Activated naive CD8-positive, alpha-beta T cell treated with anti-CD3 and anti-CD28 coated beads, Interleukin-2, amount 50 U/mL, for 24 hours (primary cell): ENCODE measurements at regions not wholly inside any gene's neighbourhood (a gene's known extent, or its start where the extent isn't known, plus 50 kb on each side); places are given as distances from the start of the nearest gene placed in this dataset.

Source experiments
- ATAC-seq: fragments of 150-1000 bp; cut with Tn5 transposase; one replicate; pipeline ENCODE4 v1.10.0; 2021
- DNase-seq: peaks from one replicate; pipeline ENCODE4 v3.0.0; 2021
- H3K27ac Mint-ChIP-seq: one replicate; pipeline ENCODE4 v1.8.0; 2021; ENCODE audit warnings: mild to moderate bottlenecking, mixed read lengths
- H3K27me3 Mint-ChIP-seq: one replicate; pipeline ENCODE4 v1.8.0; 2021; ENCODE audit warnings: mixed read lengths
- H3K36me3 Mint-ChIP-seq: one replicate; pipeline ENCODE4 v1.8.0; 2021; ENCODE audit warnings: low read depth, mixed read lengths
- H3K4me1 Mint-ChIP-seq: one replicate; pipeline ENCODE4 v1.8.0; 2021; ENCODE audit warnings: mixed read lengths
- H3K4me3 Mint-ChIP-seq: one replicate; pipeline ENCODE4 v1.8.0; 2021; ENCODE audit warnings: mild to moderate bottlenecking, moderate library complexity, mixed read lengths
- H3K9me3 Mint-ChIP-seq: one replicate; pipeline ENCODE4 v1.8.0; 2021; ENCODE audit warnings: mixed read lengths

DNA sequence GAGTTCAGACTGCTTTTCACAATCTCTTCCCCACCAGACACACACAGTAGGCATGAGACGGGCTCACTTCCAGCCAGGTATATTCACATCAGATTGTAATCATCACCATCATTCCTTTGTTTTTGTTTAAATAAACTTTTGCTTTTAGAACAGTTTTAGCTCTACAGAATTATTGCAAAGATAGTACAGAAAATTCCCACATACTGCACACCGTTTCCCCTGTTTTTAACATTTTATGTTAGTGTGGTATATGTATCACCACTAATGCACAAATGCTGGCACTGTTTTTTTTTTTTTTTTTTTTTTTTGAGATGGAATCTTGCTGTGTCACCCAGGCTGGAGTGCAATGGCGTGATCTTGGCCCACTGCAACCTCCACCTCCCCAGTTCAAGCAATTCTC lies 83.3 kb upstream of the ANO1 start:
- H3K4me3 Mint-ChIP-seq: no peak overlapping the region
- no peak for DNase-seq
- H3K27me3 Mint-ChIP-seq: peaks cover 8% of the 10 kb centered on the region
- no peaks in the 10 kb centered on the region for H3K4me1 Mint-ChIP-seq
- H3K27ac Mint-ChIP-seq: no peak overlapping the region
- no peak for ATAC-seq
- H3K9me3 Mint-ChIP-seq: peaks cover 4% of the 10 kb centered on the region
- H3K36me3 Mint-ChIP-seq: no peaks in the 10 kb centered on the region

GRCh38 chr11:69995697-69996096 lies 82.4 kb upstream of the ANO1 start:
- H3K36me3 Mint-ChIP-seq: no peaks in the 10 kb centered on the region
- H3K27ac Mint-ChIP-seq: no peak overlapping the region
- H3K27me3 Mint-ChIP-seq: peaks cover 12% of the 10 kb centered on the region
- H3K4me1 Mint-ChIP-seq: peaks cover 2% of the 10 kb centered on the region
- DNase-seq: no peak
- no peak overlapping the region for H3K4me3 Mint-ChIP-seq
- H3K9me3 Mint-ChIP-seq: peaks cover 4% of the 10 kb centered on the region
- ATAC-seq: no peak

GRCh38 chr11:69996451-69996850 lies 81.7 kb upstream of the ANO1 start:
- DNase-seq (no peak), ATAC-seq (no peak)
- Mint-ChIP-seq H3K27me3 (peaks cover 11% of the 10 kb centered on the region), H3K4me1 (peaks cover 2% of the 10 kb centered on the region), H3K9me3 (peaks cover 4% of the 10 kb centered on the region), H3K4me3 (no peak overlapping the region), H3K27ac (no peak overlapping the region), H3K36me3 (no peaks in the 10 kb centered on the region)

DNA sequence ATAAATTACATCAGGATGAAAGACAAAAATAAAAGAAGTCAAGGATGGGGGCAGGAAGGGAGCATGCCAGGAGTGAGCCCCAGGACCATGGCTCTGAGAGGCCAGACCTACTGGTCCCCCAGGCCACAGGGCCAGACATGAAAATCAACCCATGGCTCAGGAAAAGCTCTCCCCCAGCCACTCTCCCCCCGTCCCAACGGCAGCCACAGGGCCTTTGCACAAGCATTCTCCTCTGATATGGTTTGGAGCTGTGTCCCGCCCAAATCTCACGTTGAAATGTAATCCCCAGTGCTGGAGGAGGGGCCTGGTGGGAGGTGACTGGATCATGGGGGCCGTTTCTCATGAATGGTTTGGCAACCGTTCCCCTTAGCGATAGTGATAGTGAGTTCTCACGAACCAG lies 80.8 kb upstream of the ANO1 start:
- Mint-ChIP-seq H3K27me3 (peaks cover 12% of the 10 kb centered on the region), H3K4me3 (no peak overlapping the region), H3K36me3 (no peaks in the 10 kb centered on the region), H3K9me3 (peaks cover 4% of the 10 kb centered on the region), H3K4me1 (peaks cover 3% of the 10 kb centered on the region), H3K27ac (no peak overlapping the region)
- ATAC-seq (no peak), DNase-seq (no peak)

GRCh38 chr11:69999721-70000120 lies 78.4 kb upstream of the ANO1 start:
- Mint-ChIP-seq H3K4me3 (no peak overlapping the region), H3K27ac (no peak overlapping the region), H3K27me3 (peaks cover 15% of the 10 kb centered on the region), H3K36me3 (no peaks in the 10 kb centered on the region), H3K4me1 (peaks cover 6% of the 10 kb centered on the region), H3K9me3 (peaks cover 2% of the 10 kb centered on the region)
- DNase-seq: no peak
- no peak for ATAC-seq

DNA sequence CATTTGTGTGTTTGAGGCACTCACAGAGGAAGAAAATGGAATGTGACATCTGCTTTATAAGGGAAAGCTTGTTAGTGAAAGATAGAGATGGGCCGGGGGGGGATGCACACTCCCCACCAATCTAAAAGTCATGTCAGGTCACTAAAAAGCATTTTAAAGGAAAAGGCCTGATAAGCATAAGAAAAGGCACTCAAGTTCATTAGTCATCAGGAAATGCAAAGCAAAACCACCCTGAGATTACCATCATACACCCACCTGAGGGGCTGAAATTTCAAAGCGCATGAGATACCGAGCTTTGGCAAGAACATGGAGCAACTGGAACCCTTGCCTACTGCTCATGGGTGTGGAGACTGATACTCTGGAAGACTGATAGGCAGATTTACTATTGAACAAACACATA lies 77.9 kb upstream of the ANO1 start:
- Mint-ChIP-seq H3K4me3 (no peak overlapping the region), H3K4me1 (peaks cover 6% of the 10 kb centered on the region), H3K36me3 (no peaks in the 10 kb centered on the region), H3K27ac (no peak overlapping the region), H3K27me3 (peaks cover 15% of the 10 kb centered on the region), H3K9me3 (no peaks in the 10 kb centered on the region)
- no peak for ATAC-seq
- DNase-seq: no peak

DNA sequence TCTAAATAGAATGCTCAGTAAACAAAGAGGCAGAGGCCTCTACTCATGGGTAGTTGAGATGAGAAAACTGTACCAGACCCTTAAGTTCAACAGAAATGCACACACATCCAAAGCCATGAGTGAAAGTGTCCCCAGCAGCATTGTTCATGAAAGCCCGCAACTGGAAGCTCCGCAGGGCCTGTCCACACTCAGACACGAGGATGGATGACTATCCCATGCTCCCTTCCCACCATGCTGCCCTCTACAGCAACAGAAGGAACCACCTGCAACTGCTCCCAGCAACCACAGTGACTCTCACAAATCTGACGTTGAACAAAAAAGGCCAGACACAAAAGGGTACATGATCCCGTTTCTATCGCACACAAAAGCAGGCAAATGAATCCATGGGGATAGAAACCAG lies 76.9 kb upstream of the ANO1 start:
- DNase-seq (no peak), ATAC-seq (no peak)
- Mint-ChIP-seq H3K27ac (no peak overlapping the region), H3K4me1 (peaks cover 6% of the 10 kb centered on the region), H3K9me3 (no peaks in the 10 kb centered on the region), H3K27me3 (peaks cover 15% of the 10 kb centered on the region), H3K36me3 (no peaks in the 10 kb centered on the region), H3K4me3 (no peak overlapping the region)

DNA sequence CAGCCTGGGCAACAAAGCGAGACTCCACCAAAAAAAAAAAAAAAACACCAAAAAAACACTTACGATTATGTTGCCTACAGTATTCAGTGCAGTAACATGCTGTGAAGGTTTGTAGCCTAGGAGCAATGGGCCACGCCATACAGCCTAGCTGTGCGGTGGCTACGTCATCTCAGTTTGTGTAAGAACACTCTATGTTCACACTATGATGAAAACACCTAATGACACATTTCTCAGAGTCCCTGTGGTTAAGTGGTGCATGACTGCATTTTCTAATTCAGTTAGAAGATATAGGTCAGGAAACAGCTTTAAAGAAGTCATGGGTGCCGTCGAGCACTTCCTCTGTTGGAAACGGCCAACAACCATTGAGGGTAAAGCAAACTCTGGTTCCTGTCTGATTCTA lies 75.7 kb upstream of the ANO1 start:
- Mint-ChIP-seq H3K27ac (no peak overlapping the region), H3K36me3 (no peaks in the 10 kb centered on the region), H3K4me3 (no peak overlapping the region), H3K4me1 (peaks cover 6% of the 10 kb centered on the region), H3K27me3 (peaks cover 15% of the 10 kb centered on the region), H3K9me3 (no peaks in the 10 kb centered on the region)
- DNase-seq: peak; percentile 21
- ATAC-seq: peak; percentile 96

GRCh38 chr11:70005107-70005818 lies 72.9 kb upstream of the ANO1 start:
- no peak for DNase-seq
- peaks cover 6% of the 10 kb centered on the region for H3K4me1 Mint-ChIP-seq
- ATAC-seq: no peak
- H3K27me3 Mint-ChIP-seq: peaks cover 10% of the 10 kb centered on the region
- H3K27ac Mint-ChIP-seq: no peak overlapping the region
- H3K36me3 Mint-ChIP-seq: no peaks in the 10 kb centered on the region
- no peak overlapping the region for H3K4me3 Mint-ChIP-seq
- H3K9me3 Mint-ChIP-seq: no peaks in the 10 kb centered on the region

DNA sequence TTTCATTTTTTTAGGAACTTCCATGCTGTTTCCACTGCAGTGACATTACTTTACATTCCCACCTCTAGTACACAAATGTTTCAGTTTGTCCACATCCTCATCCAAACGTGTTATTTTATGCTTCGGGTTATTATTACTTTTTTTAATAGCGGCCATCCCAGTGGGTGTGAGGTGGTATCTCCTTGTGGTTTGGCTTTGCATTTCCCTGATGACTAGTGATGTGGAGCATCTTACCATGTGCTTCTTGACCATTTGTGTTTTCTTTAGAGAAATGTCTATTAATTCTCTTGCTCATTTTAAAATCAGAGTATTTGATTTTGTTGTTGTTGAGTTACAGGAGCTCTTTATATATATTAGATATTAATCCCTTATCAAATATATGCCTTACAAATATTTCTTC lies 70.3 kb upstream of the ANO1 start:
- Mint-ChIP-seq H3K27ac (no peak overlapping the region), H3K4me3 (no peak overlapping the region), H3K9me3 (no peaks in the 10 kb centered on the region), H3K4me1 (no peaks in the 10 kb centered on the region), H3K27me3 (peaks cover 2% of the 10 kb centered on the region), H3K36me3 (no peaks in the 10 kb centered on the region)
- DNase-seq: no peak
- ATAC-seq: no peak

- DNase-seq (no peak), ATAC-seq (peak; percentile 28)
- Mint-ChIP-seq H3K27me3 (peaks cover 4% of the 10 kb centered on the region), H3K9me3 (no peaks in the 10 kb centered on the region), H3K4me1 (no peaks in the 10 kb centered on the region), H3K27ac (no peak overlapping the region), H3K36me3 (no peaks in the 10 kb centered on the region), H3K4me3 (no peak overlapping the region)
These were observed 67.3 kb upstream of the ANO1 start for GRCh38 chr11:70010774-70011173.

DNA sequence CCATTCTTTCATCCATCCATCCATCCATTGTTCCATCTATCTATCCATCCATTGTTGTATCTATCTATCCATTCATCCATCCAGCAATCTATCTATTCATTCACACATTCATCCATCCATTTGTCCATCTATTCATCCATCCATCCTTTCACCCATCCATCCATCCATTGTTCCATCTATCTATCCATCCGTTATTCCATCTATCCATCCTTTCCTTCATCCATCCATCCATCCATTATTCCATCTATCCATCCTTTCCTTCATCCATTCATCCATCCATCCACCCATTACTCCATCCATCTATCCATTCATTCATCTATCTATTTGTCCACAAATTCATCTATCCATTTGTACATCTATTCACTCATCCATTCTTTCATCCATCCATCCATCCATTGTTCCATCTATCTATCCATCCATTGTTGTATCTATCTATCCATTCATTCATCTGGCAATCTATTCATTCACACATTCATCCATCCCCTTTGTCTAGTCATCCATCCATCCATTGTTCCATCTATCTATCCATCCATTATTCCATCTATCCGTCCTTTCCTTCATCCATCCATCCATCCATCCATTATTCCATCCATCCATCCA lies 65.9 kb upstream of the ANO1 start:
- Mint-ChIP-seq H3K9me3 (no peaks in the 10 kb centered on the region), H3K27ac (no peak overlapping the region), H3K36me3 (no peaks in the 10 kb centered on the region), H3K4me1 (no peaks in the 10 kb centered on the region), H3K27me3 (peaks cover 4% of the 10 kb centered on the region), H3K4me3 (no peak overlapping the region)
- ATAC-seq (no peak), DNase-seq (no peak)

DNA sequence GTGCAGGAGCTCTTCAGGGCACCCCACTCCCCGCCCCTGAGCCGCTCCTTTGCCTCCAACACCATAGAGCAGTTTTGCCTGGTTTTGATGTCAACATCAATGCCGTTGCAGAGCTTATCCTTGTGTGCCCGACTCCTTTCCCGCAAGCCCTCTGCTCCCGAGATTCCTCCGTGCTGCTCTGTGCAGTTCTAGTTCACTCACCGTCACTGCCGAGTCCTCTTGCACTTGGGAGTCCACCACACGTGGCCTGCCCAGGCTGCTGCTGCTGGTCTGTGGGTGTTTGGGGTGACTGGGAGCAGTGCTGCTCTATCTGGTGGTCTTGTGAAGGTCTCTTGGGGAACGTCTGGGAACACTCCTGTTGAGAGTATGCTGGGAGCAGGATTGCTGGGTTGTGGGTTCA lies 63.8 kb upstream of the ANO1 start:
- H3K4me3 Mint-ChIP-seq: no peak overlapping the region
- no peak overlapping the region for H3K27ac Mint-ChIP-seq
- no peaks in the 10 kb centered on the region for H3K9me3 Mint-ChIP-seq
- no peak for ATAC-seq
- no peaks in the 10 kb centered on the region for H3K4me1 Mint-ChIP-seq
- no peak for DNase-seq
- peaks cover 4% of the 10 kb centered on the region for H3K27me3 Mint-ChIP-seq
- no peaks in the 10 kb centered on the region for H3K36me3 Mint-ChIP-seq

- H3K4me1 Mint-ChIP-seq: no peaks in the 10 kb centered on the region
- no peaks in the 10 kb centered on the region for H3K9me3 Mint-ChIP-seq
- peaks cover 8% of the 10 kb centered on the region for H3K27me3 Mint-ChIP-seq
- H3K27ac Mint-ChIP-seq: no peak overlapping the region
- H3K4me3 Mint-ChIP-seq: no peak overlapping the region
- ATAC-seq (no peak), DNase-seq (no peak)
- no peaks in the 10 kb centered on the region for H3K36me3 Mint-ChIP-seq
These were observed 61.3 kb upstream of the ANO1 start for GRCh38 chr11:70016666-70017367.

DNA sequence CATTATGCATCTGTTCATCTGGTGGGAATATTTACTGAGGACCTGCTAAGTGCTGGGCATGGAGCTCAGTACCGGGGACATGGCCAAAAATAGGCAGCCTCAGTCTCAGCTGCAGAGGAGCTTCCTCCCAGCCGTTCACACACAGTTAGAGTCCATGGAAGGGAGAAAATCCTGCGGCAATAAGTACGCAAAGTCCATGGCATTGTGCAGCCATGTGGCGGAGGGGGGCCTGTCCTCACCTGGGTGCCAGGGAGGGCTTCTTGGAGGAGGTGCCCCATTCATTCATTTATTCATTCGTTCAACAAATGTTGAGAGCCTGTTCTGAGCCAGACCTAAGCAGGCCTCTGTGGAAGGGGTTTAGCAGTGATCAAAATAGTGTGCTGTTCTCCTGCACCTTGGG lies 59.3 kb upstream of the ANO1 start:
- no peak for DNase-seq
- H3K27ac Mint-ChIP-seq: no peak overlapping the region
- H3K9me3 Mint-ChIP-seq: no peaks in the 10 kb centered on the region
- no peaks in the 10 kb centered on the region for H3K4me1 Mint-ChIP-seq
- no peaks in the 10 kb centered on the region for H3K36me3 Mint-ChIP-seq
- no peak overlapping the region for H3K4me3 Mint-ChIP-seq
- no peak for ATAC-seq
- H3K27me3 Mint-ChIP-seq: peaks cover 10% of the 10 kb centered on the region
